DOHH2 (cell line): ENCODE measurements at regions not wholly inside any gene's neighbourhood (a gene's known extent, or its start where the extent isn't known, plus 50 kb on each side); places are given as distances from the start of the nearest gene placed in this dataset.

Experiments
- CTCF ChIP-seq: fragments of 200-600 bp; sonication (generic); IDR thresholded peaks from one replicate; pipeline ENCODE4 v1.5.1; 2014; ENCODE audit warnings: antibody characterized with exemption, mild to moderate bottlenecking, low read depth, low read length; ENCODE audit not compliant: poor library complexity, severe bottlenecking
- EZH2phosphoT487 ChIP-seq: fragments of 200-600 bp; sonication (generic); IDR thresholded peaks from 2 replicates; pipeline ENCODE4 v1.6.1; 2017; ENCODE audit warnings: borderline replicate concordance, mild to moderate bottlenecking, antibody characterized with exemption, low read length, moderate library complexity, mixed read lengths

DNA sequence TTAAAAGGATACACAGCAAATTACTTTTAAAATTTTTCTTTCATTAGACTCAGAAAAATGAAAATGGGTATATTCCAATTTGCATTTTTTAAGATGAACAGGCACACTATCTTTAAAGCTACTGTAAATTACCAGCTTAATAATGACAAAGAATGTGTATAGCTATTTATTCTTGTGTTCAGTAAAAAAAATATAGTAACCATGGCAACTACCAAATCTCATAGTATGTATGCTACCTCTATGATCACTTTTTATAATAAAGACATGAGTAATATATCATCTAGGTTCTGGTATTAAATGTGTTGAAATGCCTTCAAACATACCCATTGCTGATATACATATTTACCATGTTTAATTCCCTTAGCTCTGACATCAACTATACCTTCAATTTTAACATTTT lies 383.2 kb downstream of the FOXG1 start:
- TF ChIP-seq CTCF (no peak), EZH2phosphoT487 (no peak)
